Panc1 (cell line): ENCODE measurements at regions not wholly inside any gene's neighbourhood (a gene's known extent, or its start where the extent isn't known, plus 50 kb on each side); places are given as distances from the start of the nearest gene placed in this dataset.

Source experiments
- POLR2AphosphoS5 ChIP-seq: IDR thresholded peaks from 2 replicates; pipeline ENCODE4 v1.6.1; 2012; ENCODE audit warnings: mild to moderate bottlenecking, low read depth, low read length, moderate library complexity
- SIN3A ChIP-seq: IDR thresholded peaks from 2 replicates; pipeline ENCODE4 v1.6.1; 2012; ENCODE audit warnings: low read depth, mild to moderate bottlenecking, low read length, moderate library complexity, borderline replicate concordance; ENCODE audit not compliant: insufficient read depth
- TF ChIP-seq, protein P1 (sequence below): fragments of 450-650 bp; IDR thresholded peaks from 2 replicates; pipeline ENCODE4 v1.5.1; 2017; ENCODE audit warnings: mild to moderate bottlenecking

DNA sequence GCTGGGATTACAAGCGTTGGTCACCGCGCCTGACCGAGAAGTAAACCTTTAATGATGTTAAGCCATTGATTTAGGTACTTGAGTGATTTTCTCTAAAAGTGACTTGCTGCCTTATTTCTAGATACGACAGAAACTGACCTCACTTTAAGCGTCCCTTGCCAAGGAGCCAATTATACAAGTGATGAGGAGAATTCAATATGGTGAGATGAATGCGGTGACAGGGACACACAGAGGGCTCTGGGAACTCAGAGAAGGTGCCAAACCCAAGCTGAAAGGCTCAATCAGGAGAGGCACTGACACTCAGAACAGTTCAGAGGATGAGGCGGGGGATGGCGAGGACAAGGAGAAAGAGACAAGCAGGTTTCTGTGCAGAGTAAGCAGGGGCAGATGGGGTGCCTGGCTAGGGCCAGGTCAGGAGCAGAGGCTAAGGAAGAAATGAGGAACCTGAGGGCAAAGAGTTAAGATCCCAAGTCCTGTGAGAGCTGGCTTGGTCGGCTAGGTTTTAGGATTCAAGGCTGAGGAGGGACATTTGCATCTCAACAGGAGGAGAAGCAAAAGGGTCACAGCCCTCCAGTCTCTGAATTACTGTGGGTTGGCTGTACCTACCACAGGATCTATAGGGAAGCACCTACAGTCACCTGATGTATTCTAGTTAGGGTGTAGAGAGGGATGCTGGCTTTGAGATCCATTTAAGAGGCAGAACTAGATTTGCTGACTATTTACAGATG is 83.2 kb upstream of the USP24 start:
- TF ChIP-seq, protein P1, sequence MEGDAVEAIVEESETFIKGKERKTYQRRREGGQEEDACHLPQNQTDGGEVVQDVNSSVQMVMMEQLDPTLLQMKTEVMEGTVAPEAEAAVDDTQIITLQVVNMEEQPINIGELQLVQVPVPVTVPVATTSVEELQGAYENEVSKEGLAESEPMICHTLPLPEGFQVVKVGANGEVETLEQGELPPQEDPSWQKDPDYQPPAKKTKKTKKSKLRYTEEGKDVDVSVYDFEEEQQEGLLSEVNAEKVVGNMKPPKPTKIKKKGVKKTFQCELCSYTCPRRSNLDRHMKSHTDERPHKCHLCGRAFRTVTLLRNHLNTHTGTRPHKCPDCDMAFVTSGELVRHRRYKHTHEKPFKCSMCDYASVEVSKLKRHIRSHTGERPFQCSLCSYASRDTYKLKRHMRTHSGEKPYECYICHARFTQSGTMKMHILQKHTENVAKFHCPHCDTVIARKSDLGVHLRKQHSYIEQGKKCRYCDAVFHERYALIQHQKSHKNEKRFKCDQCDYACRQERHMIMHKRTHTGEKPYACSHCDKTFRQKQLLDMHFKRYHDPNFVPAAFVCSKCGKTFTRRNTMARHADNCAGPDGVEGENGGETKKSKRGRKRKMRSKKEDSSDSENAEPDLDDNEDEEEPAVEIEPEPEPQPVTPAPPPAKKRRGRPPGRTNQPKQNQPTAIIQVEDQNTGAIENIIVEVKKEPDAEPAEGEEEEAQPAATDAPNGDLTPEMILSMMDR = no peak
- TF ChIP-seq SIN3A = no peak
- TF ChIP-seq POLR2AphosphoS5 = no peak
